ENCODE measurements at regions not wholly inside any gene's neighbourhood (a gene's known extent, or its start where the extent isn't known, plus 50 kb on each side); places are given as distances from the start of the nearest gene placed in this dataset.

DNA sequence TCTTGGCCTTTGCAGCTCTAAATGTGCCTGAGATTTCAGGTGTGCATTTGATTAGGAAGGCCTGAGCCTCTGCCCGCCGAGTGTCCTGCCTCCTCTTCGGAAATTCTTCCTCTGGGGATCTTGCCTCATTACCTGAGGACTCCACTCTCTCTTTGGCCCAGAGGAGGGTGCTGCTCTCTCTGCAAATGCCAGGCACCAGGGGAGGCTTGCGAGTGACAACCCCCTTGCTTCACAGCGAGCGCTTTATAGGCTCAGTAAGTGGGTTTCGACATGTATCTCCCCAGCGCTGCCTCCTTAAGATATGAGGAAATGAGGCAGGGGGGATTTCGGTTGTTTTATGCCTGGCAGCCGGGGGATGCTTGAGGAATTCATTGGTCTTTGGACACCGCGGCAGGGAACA, 423.9 kb downstream of the GLRX3 start:
- no peak overlapping the region for H3K4me3 ChIP-seq
- no peaks in the 10 kb centered on the region for H3K4me1 ChIP-seq
- ATAC-seq (no peak), DNase-seq (no peak)
- H3K36me3 ChIP-seq, result no peaks in the 10 kb centered on the region
- no peaks in the 10 kb centered on the region for H3K9me3 ChIP-seq
- TF ChIP-seq, protein P1, sequence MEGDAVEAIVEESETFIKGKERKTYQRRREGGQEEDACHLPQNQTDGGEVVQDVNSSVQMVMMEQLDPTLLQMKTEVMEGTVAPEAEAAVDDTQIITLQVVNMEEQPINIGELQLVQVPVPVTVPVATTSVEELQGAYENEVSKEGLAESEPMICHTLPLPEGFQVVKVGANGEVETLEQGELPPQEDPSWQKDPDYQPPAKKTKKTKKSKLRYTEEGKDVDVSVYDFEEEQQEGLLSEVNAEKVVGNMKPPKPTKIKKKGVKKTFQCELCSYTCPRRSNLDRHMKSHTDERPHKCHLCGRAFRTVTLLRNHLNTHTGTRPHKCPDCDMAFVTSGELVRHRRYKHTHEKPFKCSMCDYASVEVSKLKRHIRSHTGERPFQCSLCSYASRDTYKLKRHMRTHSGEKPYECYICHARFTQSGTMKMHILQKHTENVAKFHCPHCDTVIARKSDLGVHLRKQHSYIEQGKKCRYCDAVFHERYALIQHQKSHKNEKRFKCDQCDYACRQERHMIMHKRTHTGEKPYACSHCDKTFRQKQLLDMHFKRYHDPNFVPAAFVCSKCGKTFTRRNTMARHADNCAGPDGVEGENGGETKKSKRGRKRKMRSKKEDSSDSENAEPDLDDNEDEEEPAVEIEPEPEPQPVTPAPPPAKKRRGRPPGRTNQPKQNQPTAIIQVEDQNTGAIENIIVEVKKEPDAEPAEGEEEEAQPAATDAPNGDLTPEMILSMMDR (IDR thresholded peaks at IDR 0.05 in 4 of 5, conservative IDR thresholded peaks at IDR 0.05 in 1 of 5), result no peak
- no peak for TF ChIP-seq POLR2A (IDR thresholded peaks at IDR 0.05)
- no peak overlapping the region for H3K27ac ChIP-seq
- intact Hi-C loops (cut with DNase I; ENCODE audit: low total_unique reads), result no loop called here
- H3K27me3 ChIP-seq, result no peaks in the 10 kb centered on the region
- in situ Hi-C loops (cut with MboI; ENCODE audit: low sequenced_read_pairs in 4 of 4), result no loop called here

DNA sequence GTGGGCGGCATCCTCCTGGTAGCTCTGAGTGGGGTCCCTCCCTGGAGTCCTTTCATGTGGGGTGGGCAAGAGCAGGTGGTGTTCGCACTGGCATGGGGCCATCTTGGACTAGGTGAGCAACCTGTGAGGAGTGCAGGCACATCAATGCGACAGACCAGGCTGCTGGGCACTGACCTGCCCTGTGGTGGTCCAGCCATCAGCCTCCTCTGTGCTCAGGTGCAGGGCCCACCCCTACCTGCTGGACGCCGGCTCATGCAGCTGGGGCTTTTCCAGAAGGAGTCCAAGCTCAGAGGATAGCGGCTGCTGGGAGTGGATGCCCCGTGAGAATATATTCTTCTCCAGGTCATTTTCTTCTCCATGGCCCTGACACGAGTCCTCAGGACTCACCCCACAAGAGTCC, 424.4 kb downstream of the GLRX3 start:
- Histone ChIP-seq H3K4me3 (no peak overlapping the region), H3K36me3 (no peaks in the 10 kb centered on the region), H3K9me3 (no peaks in the 10 kb centered on the region), H3K4me1 (no peaks in the 10 kb centered on the region), H3K27me3 (no peaks in the 10 kb centered on the region), H3K27ac (no peak overlapping the region)
- no peak for ATAC-seq
- DNase-seq, result no peak
- in situ Hi-C loops (cut with MboI; ENCODE audit: low sequenced_read_pairs in 4 of 4) (no loop called here), intact Hi-C loops (cut with DNase I; ENCODE audit: low total_unique reads) (no loop called here)
- TF ChIP-seq POLR2A (IDR thresholded peaks at IDR 0.05), result no peak
- TF ChIP-seq, protein P1 (IDR thresholded peaks at IDR 0.05 in 4 of 5, conservative IDR thresholded peaks at IDR 0.05 in 1 of 5), result no peak

DNA sequence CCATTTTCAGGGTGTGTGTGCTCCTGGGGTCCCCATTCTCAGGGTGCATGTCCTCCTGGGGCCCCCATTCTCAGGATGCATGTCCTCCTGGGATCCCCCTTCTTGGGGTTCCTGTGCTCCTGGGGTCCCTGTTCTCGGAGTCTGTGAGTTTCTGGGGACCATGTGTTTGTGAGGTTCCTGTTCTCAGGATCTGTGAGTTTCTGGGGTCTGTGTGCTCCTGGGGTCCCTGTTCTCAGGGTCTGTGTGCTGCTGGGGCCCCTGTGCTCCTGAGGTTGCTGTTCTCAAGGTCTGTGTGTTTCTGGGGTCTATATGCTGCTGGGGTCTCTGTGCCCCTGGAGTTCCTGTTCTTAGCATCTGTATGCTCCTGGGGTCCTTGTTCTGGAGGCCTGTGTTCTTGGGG, 425.5 kb downstream of the GLRX3 start:
- H3K27me3 ChIP-seq, result peaks cover 0 to 3% (median 0%) of the 10 kb centered on the region in 3 donors
- H3K9me3 ChIP-seq, result no peaks in the 10 kb centered on the region
- DNase-seq (no peak), ATAC-seq (no peak)
- TF ChIP-seq, protein P1 (IDR thresholded peaks at IDR 0.05 in 4 of 5, conservative IDR thresholded peaks at IDR 0.05 in 1 of 5), result no peak
- no peak for TF ChIP-seq POLR2A (IDR thresholded peaks at IDR 0.05)
- no peak overlapping the region for H3K4me3 ChIP-seq
- intact Hi-C loops (cut with DNase I; ENCODE audit: low total_unique reads), result no loop called here
- no peaks in the 10 kb centered on the region for H3K36me3 ChIP-seq
- in situ Hi-C loops (cut with MboI; ENCODE audit: low sequenced_read_pairs in 4 of 4), result no loop called here
- H3K27ac ChIP-seq, result no peak overlapping the region
- H3K4me1 ChIP-seq, result no peaks in the 10 kb centered on the region

DNA sequence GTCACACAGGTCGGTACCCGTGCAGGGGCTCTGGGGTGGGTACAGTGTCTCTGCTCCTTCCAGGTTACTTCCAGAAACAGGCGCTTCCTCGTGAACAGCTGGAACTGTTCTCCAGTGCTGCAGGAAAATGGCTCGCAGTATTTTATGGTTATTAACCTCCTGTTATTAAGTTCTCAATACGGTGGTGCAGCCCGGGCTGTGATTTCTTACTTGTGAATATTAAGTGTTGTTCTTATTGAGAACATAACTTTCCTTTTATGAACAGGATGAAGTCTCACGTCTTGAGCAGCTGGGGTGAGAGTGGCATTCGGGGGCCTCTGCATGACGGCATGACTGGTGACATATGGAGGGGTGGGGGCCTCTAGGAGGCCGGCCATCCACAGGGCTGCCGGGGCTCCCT, 430.8 kb downstream of the GLRX3 start:
- H3K27me3 ChIP-seq, result peaks cover 0 to 5% (median 0%) of the 10 kb centered on the region in 3 donors
- ATAC-seq, result no peak
- no peaks in the 10 kb centered on the region for H3K36me3 ChIP-seq
- no peak overlapping the region for H3K27ac ChIP-seq
- intact Hi-C loops (cut with DNase I; ENCODE audit: low total_unique reads), result no loop called here
- no peaks in the 10 kb centered on the region for H3K9me3 ChIP-seq
- H3K4me1 ChIP-seq, result no peaks in the 10 kb centered on the region
- no peak for DNase-seq
- TF ChIP-seq, protein P1 (IDR thresholded peaks at IDR 0.05 in 4 of 5, conservative IDR thresholded peaks at IDR 0.05 in 1 of 5), result no peak
- no peak for TF ChIP-seq POLR2A (IDR thresholded peaks at IDR 0.05)
- no peak overlapping the region for H3K4me3 ChIP-seq
- in situ Hi-C loops (cut with MboI; ENCODE audit: low sequenced_read_pairs in 4 of 4), result no loop called here

DNA sequence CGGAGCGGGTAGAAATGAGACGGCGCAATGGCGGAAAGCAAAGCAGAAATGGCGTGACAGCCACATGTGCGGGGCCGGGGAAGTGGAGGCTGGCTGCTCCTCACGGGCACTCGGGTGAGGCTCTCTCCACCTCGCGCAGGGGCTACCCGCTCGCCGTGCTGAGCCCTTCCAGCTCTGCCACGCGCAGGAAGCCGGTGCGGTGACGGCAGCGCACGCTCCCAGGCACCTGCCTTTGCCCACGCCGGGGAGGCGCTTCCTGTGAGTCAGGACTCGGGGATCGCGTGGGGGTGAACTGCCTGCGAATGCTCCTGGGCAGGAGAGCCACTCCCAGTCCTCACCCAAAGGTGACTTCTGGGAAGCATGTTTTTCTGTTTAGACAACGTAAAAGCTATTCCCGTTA, 431.2 kb downstream of the GLRX3 start:
- Histone ChIP-seq H3K9me3 (no peaks in the 10 kb centered on the region), H3K27me3 (peaks cover 0 to 5% (median 0%) of the 10 kb centered on the region in 3 donors), H3K36me3 (no peaks in the 10 kb centered on the region), H3K27ac (no peak overlapping the region), H3K4me3 (no peak overlapping the region), H3K4me1 (no peaks in the 10 kb centered on the region)
- in situ Hi-C loops (cut with MboI; ENCODE audit: low sequenced_read_pairs in 4 of 4) (no loop called here), intact Hi-C loops (cut with DNase I; ENCODE audit: low total_unique reads) (no loop called here)
- no peak for ATAC-seq
- no peak for DNase-seq
- TF ChIP-seq POLR2A (IDR thresholded peaks at IDR 0.05), result no peak
- TF ChIP-seq, protein P1 (IDR thresholded peaks at IDR 0.05 in 4 of 5, conservative IDR thresholded peaks at IDR 0.05 in 1 of 5), result no peak
